GM11168 (cell line): ENCODE measurements at regions not wholly inside any gene's neighbourhood (a gene's known extent, or its start where the extent isn't known, plus 50 kb on each side); places are given as distances from the start of the nearest gene placed in this dataset.

Experiments
- in situ Hi-C: fragments of 300-500 bp; cut with MboI; formaldehyde crosslinking; loops from one replicate; pipeline ENCODE4 v1.12.0; 2022; ENCODE audit warnings: low sequenced_read_pairs; ENCODE audit not compliant: unreplicated experiment

GRCh38 chr13:50485979-50486935, 357.2 kb downstream of the DLEU7 start:
- in situ Hi-C loops, result no loop called here

- in situ Hi-C loops, result no loop called here
Observed at GRCh38 chr13:50493683-50494082, 349.8 kb downstream of the DLEU7 start.

- in situ Hi-C loops, result no loop called here
Observed at GRCh38 chr13:50494138-50494537, 349.4 kb downstream of the DLEU7 start.

- in situ Hi-C loops, result loop anchor here (25.0 kb wide), 1 partner anchor 416 kb away; no protein-coding TSS in a partner anchor
Observed at GRCh38 chr13:50503212-50503611, 340.3 kb downstream of the DLEU7 start.

- in situ Hi-C loops, result loop anchor here (25.0 kb wide), 1 partner anchor 422 kb away; no protein-coding TSS in a partner anchor
Observed at GRCh38 chr13:50509167-50509566, 334.3 kb downstream of the DLEU7 start.

GRCh38 chr13:50509771-50510441, 333.6 kb downstream of the DLEU7 start:
- in situ Hi-C loops, result loop anchor here (25.0 kb wide), 1 partner anchor 423 kb away; no protein-coding TSS in a partner anchor

GRCh38 chr13:50510885-50511545, 332.5 kb downstream of the DLEU7 start:
- in situ Hi-C loops, result loop anchor here (25.0 kb wide), 1 partner anchor 424 kb away; no protein-coding TSS in a partner anchor

GRCh38 chr13:50511877-50512341, 331.6 kb downstream of the DLEU7 start:
- in situ Hi-C loops, result loop anchor here (25.0 kb wide), 1 partner anchor 425 kb away; no protein-coding TSS in a partner anchor

- in situ Hi-C loops, result loop anchor here (25.0 kb wide), 1 partner anchor 425 kb away; no protein-coding TSS in a partner anchor
Observed at GRCh38 chr13:50512474-50513299, 330.8 kb downstream of the DLEU7 start.

- in situ Hi-C loops, result loop anchor here (25.0 kb wide), 1 partner anchor 426 kb away; no protein-coding TSS in a partner anchor
Observed at GRCh38 chr13:50513300-50513877, 330.1 kb downstream of the DLEU7 start.

GRCh38 chr13:50514249-50514648, 329.2 kb downstream of the DLEU7 start:
- in situ Hi-C loops, result loop anchor here (25.0 kb wide), 1 partner anchor 427 kb away; no protein-coding TSS in a partner anchor

GRCh38 chr13:50518131-50518530, 325.4 kb downstream of the DLEU7 start:
- in situ Hi-C loops, result loop anchor here (25.0 kb wide), 1 partner anchor 431 kb away; no protein-coding TSS in a partner anchor

GRCh38 chr13:50518781-50519201, 324.7 kb downstream of the DLEU7 start:
- in situ Hi-C loops, result loop anchor here (25.0 kb wide), 1 partner anchor 431 kb away; no protein-coding TSS in a partner anchor

GRCh38 chr13:50519866-50520265, 323.6 kb downstream of the DLEU7 start:
- in situ Hi-C loops, result loop anchor here (25.0 kb wide), 1 partner anchor 433 kb away; no protein-coding TSS in a partner anchor

GRCh38 chr13:50521006-50521830, 322.3 kb downstream of the DLEU7 start:
- in situ Hi-C loops, result loop anchor here (25.0 kb wide), 1 partner anchor 434 kb away; no protein-coding TSS in a partner anchor

- in situ Hi-C loops, result loop anchor here (25.0 kb wide), 1 partner anchor 434 kb away; no protein-coding TSS in a partner anchor
Observed at GRCh38 chr13:50521831-50522149, 321.7 kb downstream of the DLEU7 start.

- in situ Hi-C loops, result loop anchor here (25.0 kb wide), 1 partner anchor 435 kb away; no protein-coding TSS in a partner anchor
Observed at GRCh38 chr13:50522506-50522905, 321.0 kb downstream of the DLEU7 start.

- in situ Hi-C loops, result loop anchor here (25.0 kb wide), 1 partner anchor 436 kb away; no protein-coding TSS in a partner anchor
Observed at GRCh38 chr13:50523307-50523706, 320.2 kb downstream of the DLEU7 start.
